Loucy (cell line): ENCODE measurements at regions not wholly inside any gene's neighbourhood (a gene's known extent, or its start where the extent isn't known, plus 50 kb on each side); places are given as distances from the start of the nearest gene placed in this dataset.

ENCODE experiments used
- EZH2phosphoT487 ChIP-seq: fragments of 200-600 bp; IDR thresholded peaks from 2 replicates; pipeline ENCODE4 v1.6.1; 2018; ENCODE audit warnings: antibody characterized with exemption, mild to moderate bottlenecking, moderate library complexity, borderline replicate concordance
- TF ChIP-seq, protein P1 (sequence below): fragments of 200-600 bp; sonication (generic); conservative IDR thresholded peaks from 2 replicates; pipeline ENCODE4 v1.5.1; 2014; ENCODE audit warnings: mild to moderate bottlenecking, antibody characterized with exemption, low read length

DNA sequence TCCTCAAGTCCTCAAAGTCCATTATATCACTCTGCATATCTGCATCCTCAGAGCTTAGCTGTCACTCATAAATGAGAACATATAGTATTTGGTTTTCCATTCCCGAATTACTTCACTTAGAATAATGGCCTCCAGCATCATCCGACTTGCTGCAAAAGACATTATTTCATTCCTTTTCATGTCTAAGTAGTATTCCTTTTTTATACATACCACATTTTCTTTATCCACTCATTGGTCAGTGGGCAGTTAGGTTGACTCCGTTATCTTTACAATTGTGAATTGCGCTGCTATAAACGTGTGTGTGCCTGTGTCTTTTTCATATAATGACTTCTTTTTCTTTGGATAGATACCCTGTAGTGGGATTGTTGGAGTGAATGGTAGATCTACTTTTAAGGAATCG is 117.2 kb downstream of the OR2K2 start:
- TF ChIP-seq, protein P1, sequence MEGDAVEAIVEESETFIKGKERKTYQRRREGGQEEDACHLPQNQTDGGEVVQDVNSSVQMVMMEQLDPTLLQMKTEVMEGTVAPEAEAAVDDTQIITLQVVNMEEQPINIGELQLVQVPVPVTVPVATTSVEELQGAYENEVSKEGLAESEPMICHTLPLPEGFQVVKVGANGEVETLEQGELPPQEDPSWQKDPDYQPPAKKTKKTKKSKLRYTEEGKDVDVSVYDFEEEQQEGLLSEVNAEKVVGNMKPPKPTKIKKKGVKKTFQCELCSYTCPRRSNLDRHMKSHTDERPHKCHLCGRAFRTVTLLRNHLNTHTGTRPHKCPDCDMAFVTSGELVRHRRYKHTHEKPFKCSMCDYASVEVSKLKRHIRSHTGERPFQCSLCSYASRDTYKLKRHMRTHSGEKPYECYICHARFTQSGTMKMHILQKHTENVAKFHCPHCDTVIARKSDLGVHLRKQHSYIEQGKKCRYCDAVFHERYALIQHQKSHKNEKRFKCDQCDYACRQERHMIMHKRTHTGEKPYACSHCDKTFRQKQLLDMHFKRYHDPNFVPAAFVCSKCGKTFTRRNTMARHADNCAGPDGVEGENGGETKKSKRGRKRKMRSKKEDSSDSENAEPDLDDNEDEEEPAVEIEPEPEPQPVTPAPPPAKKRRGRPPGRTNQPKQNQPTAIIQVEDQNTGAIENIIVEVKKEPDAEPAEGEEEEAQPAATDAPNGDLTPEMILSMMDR: no peak
- TF ChIP-seq EZH2phosphoT487: no peak
